Thymus (tissue), 11 donors: ENCODE measurements at regions not wholly inside any gene's neighbourhood (a gene's known extent, or its start where the extent isn't known, plus 50 kb on each side); places are given as distances from the start of the nearest gene placed in this dataset.

Experiments
- DNase-seq, 9 donors: peaks; one replicate each; pipeline ENCODE4 v3.0.0-alpha.2; 2013; ENCODE audit warnings: low spot score in 9 of 9, low read depth in 6 of 9, missing footprints in 1 of 9
- H3K27ac ChIP-seq, 2 donors: one replicate each; pipeline ENCODE4 v1.5.1; 2013; ENCODE audit warnings: control low read depth in 1 of 2, low read depth in 1 of 2, low read length in 1 of 2, mild to moderate bottlenecking in 1 of 2, moderate library complexity in 1 of 2
- H3K27me3 ChIP-seq, 2 donors: one replicate each; pipeline ENCODE4 v1.5.1; 2013; ENCODE audit warnings: low read length in 1 of 2; ENCODE audit not compliant: control insufficient read depth in 2 of 2, insufficient read depth in 1 of 2
- H3K36me3 ChIP-seq, 2 donors: one replicate each; pipeline ENCODE4 v1.5.1; 2013; ENCODE audit warnings: low read length in 1 of 2, mild to moderate bottlenecking in 1 of 2, moderate library complexity in 1 of 2; ENCODE audit not compliant: control insufficient read depth in 2 of 2, insufficient read depth in 2 of 2
- H3K4me1 ChIP-seq, 2 donors: one replicate each; pipeline ENCODE4 v1.5.1; 2013; ENCODE audit warnings: low read length in 2 of 2; ENCODE audit not compliant: control insufficient read depth in 2 of 2, insufficient read depth in 2 of 2
- H3K4me3 ChIP-seq, 2 donors: one replicate each; pipeline ENCODE4 v1.5.1; 2013; ENCODE audit warnings: low read length in 2 of 2, control low read depth in 1 of 2, mild to moderate bottlenecking in 1 of 2
- H3K9me3 ChIP-seq, 2 donors: one replicate each; pipeline ENCODE4 v1.5.1; 2013; ENCODE audit warnings: low read length in 1 of 2, mild to moderate bottlenecking in 1 of 2; ENCODE audit not compliant: control insufficient read depth in 2 of 2, insufficient read depth in 1 of 2
- WGBS: extraction: QIAGEN DNeasy Blood & Tissue Kit; methylation state at CpG from one replicate; pipeline ENCODE4 v1.1.7; 2013; 5-methylcytosine and 5-hydroxymethylcytosine counted together
- donor health status: healthy.

- H3K4me1 ChIP-seq: peaks cover 0 to 4% of the 10 kb centered on the region in 2 donors
- DNase-seq: no peak
- H3K4me3 ChIP-seq: no peak overlapping the region
- H3K27me3 ChIP-seq: no peaks in the 10 kb centered on the region
- no peaks in the 10 kb centered on the region for H3K36me3 ChIP-seq
- H3K27ac ChIP-seq: no peak overlapping the region
- H3K9me3 ChIP-seq: no peaks in the 10 kb centered on the region
- WGBS: 96% methylated on average over 1 of the region's 1 CpG
Observed at GRCh38 chr4:71194454-71194853, 144.4 kb upstream of the SLC4A4 start.

DNA sequence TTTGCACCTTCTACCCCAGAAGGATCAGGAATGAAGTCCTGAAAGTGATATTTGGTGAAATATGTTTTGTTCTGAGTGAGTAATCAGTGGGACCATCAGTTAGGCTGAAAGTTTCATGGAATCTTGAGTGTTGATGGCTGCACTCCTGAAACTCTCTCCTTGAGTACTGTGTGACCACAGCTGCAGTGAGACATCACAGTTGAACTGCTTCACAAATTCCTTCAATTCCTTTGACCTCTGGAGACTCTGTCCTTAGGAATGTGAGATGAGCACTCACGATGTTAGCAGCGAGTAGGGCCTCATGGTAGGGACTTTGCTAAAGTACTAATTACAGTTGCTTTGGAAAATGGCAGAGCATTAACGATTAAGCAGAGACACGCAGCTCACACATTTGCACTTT, 142.9 kb upstream of the SLC4A4 start:
- no peak for DNase-seq

GRCh38 chr4:71198958-71199357, 139.9 kb upstream of the SLC4A4 start:
- H3K4me1 ChIP-seq: peaks cover 0 to 4% of the 10 kb centered on the region in 2 donors
- peak in 6 of 9 donors; percentile 6 to 65 (median 27) for DNase-seq
- H3K9me3 ChIP-seq: no peaks in the 10 kb centered on the region
- H3K27ac ChIP-seq: no peak overlapping the region
- no peak overlapping the region for H3K4me3 ChIP-seq
- H3K36me3 ChIP-seq: no peaks in the 10 kb centered on the region
- WGBS: 6% methylated on average over 2 of the region's 2 CpGs
- no peaks in the 10 kb centered on the region for H3K27me3 ChIP-seq

More for the DNA sequence above, 142.9 kb upstream of the SLC4A4 start:
- H3K4me3 ChIP-seq: no peak overlapping the region
- no peak overlapping the region for H3K27ac ChIP-seq
- WGBS: 92% methylated on average over 4 of the region's 4 CpGs
- no peaks in the 10 kb centered on the region for H3K36me3 ChIP-seq
- H3K27me3 ChIP-seq: no peaks in the 10 kb centered on the region
- peaks cover 0 to 4% of the 10 kb centered on the region in 2 donors for H3K4me1 ChIP-seq
- H3K9me3 ChIP-seq: no peaks in the 10 kb centered on the region

- Histone ChIP-seq H3K27me3 (no peaks in the 10 kb centered on the region), H3K4me3 (no peak overlapping the region), H3K27ac (no peak overlapping the region), H3K9me3 (no peaks in the 10 kb centered on the region), H3K36me3 (no peaks in the 10 kb centered on the region), H3K4me1 (peaks cover 0 to 4% of the 10 kb centered on the region in 2 donors)
- no peak for DNase-seq
- 91% methylated on average over 2 of the region's 2 CpGs for WGBS
Observed at GRCh38 chr4:71201057-71201456, 137.8 kb upstream of the SLC4A4 start.

GRCh38 chr4:71201817-71202576, 136.8 kb upstream of the SLC4A4 start:
- 97% methylated on average over 3 of the region's 3 CpGs for WGBS
- no peak for DNase-seq
- Histone ChIP-seq H3K4me1 (peaks cover 0 to 4% of the 10 kb centered on the region in 2 donors), H3K4me3 (no peak overlapping the region), H3K36me3 (no peaks in the 10 kb centered on the region), H3K27ac (no peak overlapping the region), H3K9me3 (no peaks in the 10 kb centered on the region), H3K27me3 (no peaks in the 10 kb centered on the region)

- DNase-seq: no peak
- H3K4me1 ChIP-seq: peaks cover 0 to 4% of the 10 kb centered on the region in 2 donors
- H3K4me3 ChIP-seq: no peak overlapping the region
- WGBS: 94% methylated on average over 2 of the region's 2 CpGs
- no peaks in the 10 kb centered on the region for H3K27me3 ChIP-seq
- H3K27ac ChIP-seq: no peak overlapping the region
- no peaks in the 10 kb centered on the region for H3K36me3 ChIP-seq
- H3K9me3 ChIP-seq: no peaks in the 10 kb centered on the region
Observed at GRCh38 chr4:71202705-71203104, 136.1 kb upstream of the SLC4A4 start.

DNA sequence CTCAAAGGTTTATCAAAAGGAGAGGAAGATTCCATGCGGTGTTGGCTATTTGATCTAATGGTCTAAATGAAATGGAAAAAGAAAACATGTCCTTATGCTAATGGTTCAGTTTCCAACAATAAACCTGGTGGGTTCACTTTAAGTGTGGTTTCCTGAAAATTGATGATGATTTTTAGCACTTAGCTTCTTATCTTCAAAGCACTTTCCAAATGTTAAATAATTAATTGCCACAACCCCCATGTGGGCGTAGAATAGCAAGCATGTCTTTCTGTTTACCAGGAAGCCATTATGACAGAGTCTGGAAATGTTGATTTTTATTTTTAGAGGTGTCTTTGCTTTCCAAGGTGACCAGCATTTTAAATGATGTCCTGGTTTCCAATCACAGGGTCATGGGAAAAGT, 134.8 kb upstream of the SLC4A4 start:
- Histone ChIP-seq H3K27ac (no peak overlapping the region), H3K4me3 (no peak overlapping the region), H3K36me3 (no peaks in the 10 kb centered on the region), H3K27me3 (no peaks in the 10 kb centered on the region), H3K4me1 (peaks cover 0 to under 1% of the 10 kb centered on the region in 2 donors), H3K9me3 (no peaks in the 10 kb centered on the region)
- DNase-seq: no peak
- WGBS: 75% methylated on average over 2 of the region's 2 CpGs

GRCh38 chr4:71206763-71207162, 132.1 kb upstream of the SLC4A4 start:
- WGBS: 96% methylated on average over 3 of the region's 3 CpGs
- H3K27me3 ChIP-seq: no peaks in the 10 kb centered on the region

DNA sequence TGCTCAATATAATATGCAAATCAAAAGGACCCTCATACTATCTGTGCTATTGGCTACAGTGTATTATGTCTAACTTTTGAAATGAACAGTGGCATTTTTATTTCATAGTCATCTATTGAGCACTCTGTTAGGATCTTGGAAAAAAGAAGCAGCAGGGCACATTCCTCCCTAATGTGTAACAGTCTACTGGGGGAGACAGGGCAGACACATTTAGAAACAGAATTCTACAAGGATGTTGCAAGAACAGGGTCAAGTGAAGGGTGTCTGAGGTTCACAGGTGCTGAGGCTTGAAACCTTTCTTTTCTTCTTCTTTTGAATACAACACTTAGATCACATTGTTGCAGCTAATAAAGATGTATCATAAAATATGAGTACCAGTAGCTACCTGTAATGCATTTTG, 129.7 kb upstream of the SLC4A4 start:
- DNase-seq: no peak
- no peaks in the 10 kb centered on the region for H3K4me1 ChIP-seq
- H3K4me3 ChIP-seq: no peak overlapping the region

More at GRCh38 chr4:71206763-71207162, 132.1 kb upstream of the SLC4A4 start:
- DNase-seq: no peak
- no peaks in the 10 kb centered on the region for H3K9me3 ChIP-seq
- H3K4me1 ChIP-seq: no peaks in the 10 kb centered on the region
- no peak overlapping the region for H3K4me3 ChIP-seq
- no peak overlapping the region for H3K27ac ChIP-seq
- H3K36me3 ChIP-seq: no peaks in the 10 kb centered on the region

More for the DNA sequence above, 129.7 kb upstream of the SLC4A4 start:
- H3K36me3 ChIP-seq: no peaks in the 10 kb centered on the region
- no peak overlapping the region for H3K27ac ChIP-seq
- H3K9me3 ChIP-seq: no peaks in the 10 kb centered on the region
- no peaks in the 10 kb centered on the region for H3K27me3 ChIP-seq
